B cell (primary cell): ENCODE measurements at regions not wholly inside any gene's neighbourhood (a gene's known extent, or its start where the extent isn't known, plus 50 kb on each side); places are given as distances from the start of the nearest gene placed in this dataset.

ENCODE experiments used
- ATAC-seq: fragments of 200-7000 bp; cut with Tn5 transposase; one replicate; pipeline ENCODE4 v1.10.0; 2021; ENCODE audit warnings: low read depth, mild to moderate bottlenecking, moderate number of reproducible peaks, moderate library complexity
- CTCF ChIA-PET: fragments of 350-600 bp; sonication (Branson Sonifier 250); formaldehyde crosslinking; loops from one replicate; lab custom pipeline; 2021; ENCODE audit warnings: antibody characterized with exemption, inconsistent platforms; lab: Charles Lee
- POLR2A ChIA-PET: fragments of 350-600 bp; sonication (Branson Sonifier 250); formaldehyde crosslinking; loops from one replicate; lab custom pipeline; 2021; ENCODE audit warnings: antibody characterized with exemption; lab: Charles Lee
- DNase-seq: peaks from one replicate; pipeline ENCODE4 v3.0.0; 2013
- H2AFZ ChIP-seq: 2 replicates; pipeline ENCODE4 v1.6.1; 2012; ENCODE audit warnings: mild to moderate bottlenecking, low read depth, low read length; ENCODE audit not compliant: insufficient read depth, poor library complexity, severe bottlenecking
- H3K27ac ChIP-seq, 2 donors: 1 replicate in 1 of 2; 2 replicates in 1 of 2; pipeline ENCODE4 v1.5.1; 2012 to 2013; ENCODE audit warnings: low read length in 2 of 2, mild to moderate bottlenecking in 2 of 2, moderate library complexity in 1 of 2
- H3K27me3 ChIP-seq, 4 experiments: fragments of 200-600 bp in 1 of 4; sonication (generic) in 1 of 4; replicated peaks in 1 of 4; 1 replicate in 2 of 4; 2 replicates in 2 of 4; pipeline versions ENCODE4 v1.6.1 to v1.7.0; 2013 to 2016; ENCODE audit warnings: low read length in 3 of 4, mild to moderate bottlenecking in 2 of 4, mixed read lengths in 1 of 4, moderate library complexity in 1 of 4; ENCODE audit not compliant: insufficient read depth in 4 of 4, control insufficient read depth in 3 of 4; ENCODE audit errors: control extremely low read depth in 1 of 4
- H3K36me3 ChIP-seq, 2 experiments: replicated peaks in 1 of 2; 1 replicate in 1 of 2; 2 replicates in 1 of 2; pipeline versions ENCODE4 v1.6.1 to v1.7.1; 2013; ENCODE audit warnings: low read length in 1 of 2; ENCODE audit not compliant: insufficient read depth in 2 of 2, control insufficient read depth in 1 of 2; ENCODE audit errors: control extremely low read depth in 1 of 2, extremely low read depth in 1 of 2
- H3K4me1 ChIP-seq, 2 donors: fragments of 200-600 bp in 1 of 2; sonication (generic) in 1 of 2; 1 replicate in 1 of 2; 2 replicates in 1 of 2; pipeline versions ENCODE4 v1.5.1 to v1.6.1; 2013 to 2017; ENCODE audit warnings: low read length in 2 of 2; ENCODE audit not compliant: control insufficient read depth in 2 of 2, insufficient read depth in 2 of 2
- H3K4me2 ChIP-seq: replicated peaks from 2 replicates; pipeline ENCODE3; 2012; ENCODE audit warnings: mild to moderate bottlenecking, low read depth, low read length; ENCODE audit not compliant: poor library complexity, severe bottlenecking
- H3K4me3 ChIP-seq, 5 experiments: fragments of 200-600 bp in 1 of 5; sonication (generic) in 1 of 5; 1 replicate in 3 of 5; 2 replicates in 2 of 5; pipeline versions ENCODE4 v1.5.1 to v1.7.0; 2011 to 2016; ENCODE audit warnings: low read length in 4 of 5, mild to moderate bottlenecking in 4 of 5, low read depth in 2 of 5, control low read depth in 1 of 5, moderate library complexity in 1 of 5; ENCODE audit not compliant: insufficient read depth in 1 of 5; ENCODE audit errors: control extremely low read depth in 1 of 5, extremely low read depth in 1 of 5
- H3K79me2 ChIP-seq: fragments of 200-600 bp; sonication (generic); one replicate; pipeline ENCODE4 v1.6.0; 2016; ENCODE audit warnings: low read length; ENCODE audit not compliant: control insufficient read depth, insufficient read depth
- H3K9ac ChIP-seq: fragments of 200-600 bp; sonication (generic); 2 replicates; pipeline ENCODE4 v1.6.1; 2017; ENCODE audit warnings: mild to moderate bottlenecking, low read length, moderate library complexity
- H3K9me3 ChIP-seq, 3 donors: one replicate each; pipeline versions ENCODE4 v1.6.1 to v1.7.1; 2013; ENCODE audit warnings: low read length in 2 of 3; ENCODE audit not compliant: control insufficient read depth in 2 of 3, insufficient read depth in 1 of 3; ENCODE audit errors: control extremely low read depth in 1 of 3
- H4K20me1 ChIP-seq: 2 replicates; pipeline ENCODE4 v1.6.0; 2012; ENCODE audit warnings: mild to moderate bottlenecking, low read length; ENCODE audit not compliant: insufficient read depth, control insufficient read depth, poor library complexity, severe bottlenecking
- H3K27ac Mint-ChIP-seq: one replicate; pipeline ENCODE4 v1.8.0; 2021; ENCODE audit warnings: mixed read lengths
- H3K27me3 Mint-ChIP-seq: one replicate; pipeline ENCODE4 v1.8.0; 2021; ENCODE audit warnings: mixed read lengths
- H3K4me1 Mint-ChIP-seq: one replicate; pipeline ENCODE4 v1.8.0; 2021; ENCODE audit warnings: mixed read lengths
- H3K4me3 Mint-ChIP-seq: one replicate; pipeline ENCODE4 v1.8.0; 2021; ENCODE audit warnings: mixed read lengths
- H3K9me3 Mint-ChIP-seq: one replicate; pipeline ENCODE4 v1.8.0; 2022; ENCODE audit warnings: mixed read lengths; ENCODE audit not compliant: insufficient read depth
- EZH2 ChIP-seq: IDR thresholded peaks from 2 replicates; pipeline ENCODE4 v1.6.1; 2012; ENCODE audit warnings: borderline replicate concordance, low read depth, mild to moderate bottlenecking, moderate library complexity, low read length; ENCODE audit not compliant: insufficient read depth, poor library complexity, severe bottlenecking
- WGBS: methylation state at CpG from one replicate; pipeline ENCODE4 v1.1.5; 2013; ENCODE audit warnings: missing lambda C conversion rate; ENCODE audit not compliant: insufficient coverage; 5-methylcytosine and 5-hydroxymethylcytosine counted together
- intact Hi-C: fragments of 100-400 bp; cut with micrococcal nuclease; formaldehyde crosslinking; loops from one replicate; pipeline ENCODE4 v1.10.0; 2022
- TF ChIP-seq, protein P1 (sequence below): fragments of 200-600 bp; IDR thresholded peaks from one replicate; pipeline ENCODE4 v1.8.0; 2022; ENCODE audit warnings: antibody characterized with exemption, mild to moderate bottlenecking

DNA sequence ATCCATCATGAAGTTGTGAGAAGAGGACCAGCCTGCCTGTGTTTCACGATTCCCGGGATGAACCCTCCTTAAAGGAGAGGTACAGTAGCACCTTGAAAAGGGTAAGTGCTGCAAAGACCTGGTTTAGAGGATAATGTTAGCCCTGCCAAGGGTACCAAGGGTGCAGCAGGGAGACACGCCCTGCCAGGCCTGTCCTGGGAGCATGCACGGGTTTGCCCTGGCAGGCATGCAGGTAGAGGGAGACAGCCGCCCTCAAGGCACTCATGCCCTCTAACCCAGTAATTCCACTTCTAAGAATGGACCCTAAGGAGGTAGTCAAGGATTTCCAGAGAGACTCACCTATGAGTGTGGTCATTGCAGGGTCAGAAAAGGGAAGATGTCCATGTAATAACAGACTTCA is 65.0 kb downstream of the DIO3 start:
- intact Hi-C loops = no loop called here

DNA sequence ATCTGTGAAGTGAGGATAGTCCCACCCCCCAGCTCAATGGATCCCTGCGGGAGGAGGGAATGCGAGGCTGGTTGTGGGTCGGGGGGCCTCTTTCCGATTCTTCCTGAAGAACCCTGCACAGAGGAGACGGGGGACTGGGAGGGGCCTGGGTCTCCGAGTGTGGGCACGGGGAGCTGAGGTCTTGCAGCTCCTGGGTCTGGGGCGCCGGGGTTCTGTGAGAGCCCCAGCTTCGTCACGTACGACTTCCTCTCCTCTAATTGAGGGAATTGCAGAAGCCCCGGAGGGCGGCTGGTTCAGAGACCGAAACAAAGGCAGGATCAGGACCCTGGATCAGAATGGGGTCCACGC is 66.6 kb downstream of the DIO3 start:
- no peak overlapping the region for H3K27ac ChIP-seq
- ATAC-seq = no peak
- TF ChIP-seq, protein P1, sequence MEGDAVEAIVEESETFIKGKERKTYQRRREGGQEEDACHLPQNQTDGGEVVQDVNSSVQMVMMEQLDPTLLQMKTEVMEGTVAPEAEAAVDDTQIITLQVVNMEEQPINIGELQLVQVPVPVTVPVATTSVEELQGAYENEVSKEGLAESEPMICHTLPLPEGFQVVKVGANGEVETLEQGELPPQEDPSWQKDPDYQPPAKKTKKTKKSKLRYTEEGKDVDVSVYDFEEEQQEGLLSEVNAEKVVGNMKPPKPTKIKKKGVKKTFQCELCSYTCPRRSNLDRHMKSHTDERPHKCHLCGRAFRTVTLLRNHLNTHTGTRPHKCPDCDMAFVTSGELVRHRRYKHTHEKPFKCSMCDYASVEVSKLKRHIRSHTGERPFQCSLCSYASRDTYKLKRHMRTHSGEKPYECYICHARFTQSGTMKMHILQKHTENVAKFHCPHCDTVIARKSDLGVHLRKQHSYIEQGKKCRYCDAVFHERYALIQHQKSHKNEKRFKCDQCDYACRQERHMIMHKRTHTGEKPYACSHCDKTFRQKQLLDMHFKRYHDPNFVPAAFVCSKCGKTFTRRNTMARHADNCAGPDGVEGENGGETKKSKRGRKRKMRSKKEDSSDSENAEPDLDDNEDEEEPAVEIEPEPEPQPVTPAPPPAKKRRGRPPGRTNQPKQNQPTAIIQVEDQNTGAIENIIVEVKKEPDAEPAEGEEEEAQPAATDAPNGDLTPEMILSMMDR = no peak
- no peak for TF ChIP-seq EZH2
- H4K20me1 ChIP-seq = no peaks in the 10 kb centered on the region
- H3K9me3 Mint-ChIP-seq = no peaks in the 10 kb centered on the region
- ChIA-PET POLR2A (no interaction called here), CTCF (interaction anchor here (0.7 to 2.3 kb wide), 5 partner anchors 26 to 1245 kb away, joined by 4 to 8 read pairs (median 6); no protein-coding TSS in a partner anchor)
- peaks cover 3% of the 10 kb centered on the region for H3K4me1 Mint-ChIP-seq
- peaks cover 0 to 2% (median 0%) of the 10 kb centered on the region in 3 donors for H3K9me3 ChIP-seq
- H3K4me1 ChIP-seq = peaks cover 9 to 12% of the 10 kb centered on the region in 2 donors
- no peaks in the 10 kb centered on the region for H3K79me2 ChIP-seq
- no peaks in the 10 kb centered on the region for H3K36me3 ChIP-seq
- intact Hi-C loops = no loop called here
- H3K27me3 ChIP-seq = peaks cover 0 to 17% (median 4%) of the 10 kb centered on the region in 4 experiments
- H3K27me3 Mint-ChIP-seq = peaks cover 18% of the 10 kb centered on the region
- H3K27ac Mint-ChIP-seq = no peak overlapping the region
- peak overlapping the region; percentile 4 for H3K9ac ChIP-seq
- no peak overlapping the region for H2AFZ ChIP-seq
- H3K4me3 Mint-ChIP-seq = no peak overlapping the region
- H3K4me3 ChIP-seq = no peak overlapping the region
- DNase-seq = no peak
- peak overlapping the region; percentile 57 for H3K4me2 ChIP-seq
- 11% methylated on average over 9 of the region's 16 CpGs for WGBS

More for the DNA sequence above, 65.0 kb downstream of the DIO3 start:
- no peak for DNase-seq
- POLR2A ChIA-PET = no interaction called here
- no peak overlapping the region for H3K27ac Mint-ChIP-seq
- Histone ChIP-seq H3K9me3 (peaks cover 0 to 5% (median 0%) of the 10 kb centered on the region in 3 donors), H3K4me1 (peaks cover 9 to 12% of the 10 kb centered on the region in 2 donors), H2AFZ (no peak overlapping the region), H3K4me3 (no peak overlapping the region), H3K9ac (no peak overlapping the region), H3K36me3 (no peaks in the 10 kb centered on the region), H3K27ac (no peak overlapping the region), H3K79me2 (no peaks in the 10 kb centered on the region), H4K20me1 (no peaks in the 10 kb centered on the region), H3K4me2 (no peak overlapping the region), H3K27me3 (peaks cover 0 to 17% (median 4%) of the 10 kb centered on the region in 4 experiments)
- 92% methylated on average over 2 of the region's 5 CpGs for WGBS
- TF ChIP-seq, protein P1 = no peak
- no peak for TF ChIP-seq EZH2
- CTCF ChIA-PET = interaction anchor here (1.6 to 2.3 kb wide), 2 partner anchors 776 to 1241 kb away, joined by 7 to 8 read pairs; no protein-coding TSS in a partner anchor
- peaks cover 18% of the 10 kb centered on the region for H3K27me3 Mint-ChIP-seq
- no peaks in the 10 kb centered on the region for H3K9me3 Mint-ChIP-seq
- H3K4me1 Mint-ChIP-seq = peaks cover 3% of the 10 kb centered on the region
- no peak overlapping the region for H3K4me3 Mint-ChIP-seq
- no peak for ATAC-seq
